22Rv1 (cell line): ENCODE measurements at regions not wholly inside any gene's neighbourhood (a gene's known extent, or its start where the extent isn't known, plus 50 kb on each side); places are given as distances from the start of the nearest gene placed in this dataset.

Source experiments
- H3K27ac ChIP-seq: fragments of 450-650 bp; 2 replicates; pipeline ENCODE4 v1.5.1; 2017
- CTCF ChIP-seq: fragments of 450-650 bp; IDR thresholded peaks from 2 replicates; pipeline ENCODE4 v1.5.1; 2017; ENCODE audit warnings: mild to moderate bottlenecking
- ZFX ChIP-seq: fragments of 450-650 bp; IDR thresholded peaks from 2 replicates; pipeline ENCODE4 v1.6.1; 2017; ENCODE audit warnings: antibody characterized with exemption, borderline replicate concordance

DNA sequence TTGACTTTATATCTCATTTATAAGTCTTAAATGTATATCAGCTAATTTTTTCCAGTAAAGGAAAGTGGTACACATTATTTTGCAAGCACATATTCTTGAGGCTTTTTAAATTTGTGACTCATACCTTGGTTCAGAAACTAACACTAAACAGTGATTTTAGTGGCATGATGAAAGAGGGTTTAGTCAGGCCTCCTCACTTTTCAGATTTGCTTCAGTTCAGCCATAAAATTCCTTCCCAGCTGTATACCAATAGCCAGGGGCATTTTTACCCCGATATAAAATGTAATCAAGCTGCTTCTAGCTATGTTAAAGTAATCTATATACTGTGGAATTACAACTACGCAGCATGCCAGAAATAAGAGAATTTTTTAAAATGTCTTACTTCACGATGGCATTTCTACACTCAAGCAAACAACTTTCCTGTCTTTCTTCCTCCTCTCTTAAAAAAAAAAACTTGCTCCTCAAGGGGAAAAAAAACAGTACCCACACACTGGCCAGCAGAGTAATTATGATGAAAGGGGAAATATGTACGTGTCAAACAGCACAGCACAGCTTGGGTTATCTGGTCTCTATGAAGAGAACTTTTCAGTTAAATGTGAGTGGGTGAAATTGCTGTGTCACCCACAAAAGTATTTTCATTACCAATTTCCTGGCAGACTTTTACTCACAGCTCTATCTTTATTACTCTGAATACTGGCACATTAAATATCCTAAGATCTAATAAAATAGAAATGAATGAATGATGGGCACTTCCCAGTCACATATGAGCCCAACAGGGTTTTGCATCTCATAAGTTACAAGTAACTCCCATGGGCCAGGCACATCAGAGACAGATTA is 244.8 kb upstream of the TENT5A start:
- no peak overlapping the region for H3K27ac ChIP-seq
- TF ChIP-seq ZFX = no peak
- TF ChIP-seq CTCF = no peak

- TF ChIP-seq ZFX (no peak), CTCF (no peak)
- H3K27ac ChIP-seq = no peak overlapping the region
These were observed 243.9 kb upstream of the TENT5A start for GRCh38 chr6:81996414-81996813.

- no peak for TF ChIP-seq CTCF
- TF ChIP-seq ZFX = no peak
- no peak overlapping the region for H3K27ac ChIP-seq
These were observed 243.2 kb upstream of the TENT5A start for GRCh38 chr6:81995548-81996289.

DNA sequence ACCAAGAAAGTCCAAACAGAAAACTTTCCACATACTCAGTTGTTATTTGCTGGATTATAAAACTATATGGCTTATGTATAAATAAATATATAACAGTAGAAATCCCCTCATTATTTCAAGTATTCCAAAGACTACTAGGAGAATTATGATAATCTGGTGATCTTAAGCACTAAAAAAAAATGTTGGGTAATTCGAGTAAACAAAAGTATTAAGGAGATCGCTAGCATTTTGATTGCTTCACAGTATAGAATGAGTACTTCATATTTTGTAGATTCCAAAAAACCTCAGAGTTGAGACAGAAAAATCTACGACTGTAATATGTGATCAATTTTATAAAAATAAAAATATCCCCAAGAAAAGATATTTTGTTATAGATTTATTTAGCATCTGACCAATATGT is 236.4 kb upstream of the TENT5A start:
- H3K27ac ChIP-seq = no peak overlapping the region
- TF ChIP-seq ZFX (no peak), CTCF (no peak)

DNA sequence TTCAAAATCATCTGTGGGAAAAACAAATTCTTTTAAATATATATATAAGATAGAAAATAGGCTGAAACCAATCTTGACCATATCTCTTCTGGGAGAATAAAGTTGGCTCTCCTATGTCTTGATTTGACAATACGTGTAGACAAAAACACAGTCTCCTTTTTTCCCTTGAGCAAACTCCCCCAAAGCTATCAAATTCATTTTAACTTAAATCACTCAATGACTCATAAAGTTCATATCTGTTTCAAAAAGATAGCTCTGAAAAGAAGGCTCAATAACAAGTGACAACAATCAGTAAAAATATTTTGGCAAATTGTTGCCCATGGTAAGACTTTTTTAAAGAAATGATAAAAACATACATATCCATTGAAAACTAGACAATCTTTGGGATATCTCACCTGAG is 236.0 kb upstream of the TENT5A start:
- TF ChIP-seq ZFX = no peak
- TF ChIP-seq CTCF = no peak
- no peak overlapping the region for H3K27ac ChIP-seq

- TF ChIP-seq CTCF = no peak
- H3K27ac ChIP-seq = no peak overlapping the region
These were observed 234.8 kb upstream of the TENT5A start for GRCh38 chr6:81987293-81987692.

- no peak overlapping the region for H3K27ac ChIP-seq
- no peak for TF ChIP-seq CTCF
- no peak for TF ChIP-seq ZFX
These were observed 232.7 kb upstream of the TENT5A start for GRCh38 chr6:81985191-81985590.
